ENCODE measurements at regions not wholly inside any gene's neighbourhood (a gene's known extent, or its start where the extent isn't known, plus 50 kb on each side); places are given as distances from the start of the nearest gene placed in this dataset.

DNA sequence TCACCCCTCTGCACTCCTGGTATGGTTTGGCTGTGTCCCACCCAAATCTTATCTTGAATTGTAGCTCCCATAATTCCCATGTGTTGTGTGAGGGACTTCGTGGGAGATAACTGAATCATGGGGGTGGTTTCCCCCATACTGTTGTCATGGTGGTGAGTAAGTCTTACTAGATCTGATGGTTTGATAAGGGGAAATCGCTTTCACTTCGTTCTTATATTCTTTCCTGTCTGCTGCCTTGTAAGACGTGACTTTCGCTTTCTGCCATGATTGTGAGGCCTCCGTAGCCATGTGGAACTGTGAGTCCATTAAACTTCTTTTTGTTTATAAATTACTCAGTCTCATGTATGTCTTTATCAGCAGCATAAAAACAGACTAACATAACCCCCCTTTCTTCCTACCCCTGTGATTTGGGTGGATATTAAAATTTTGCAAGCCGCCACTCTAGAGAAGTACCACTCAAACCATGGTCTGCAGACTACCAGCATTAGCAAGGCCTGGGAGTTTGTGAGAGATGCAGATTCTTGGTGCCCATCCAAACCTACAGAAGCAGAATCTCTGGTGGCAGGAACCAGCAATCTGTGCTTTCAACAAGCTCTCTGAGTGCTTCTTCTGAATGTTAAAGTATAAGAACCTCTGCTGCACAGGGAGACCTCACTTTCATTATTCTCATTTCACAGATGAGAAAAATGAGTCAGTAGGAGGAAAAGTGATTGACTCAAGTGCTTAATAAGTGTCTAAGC, 999.5 kb upstream of the EEF2KMT start:
- DNase-seq, result no peak
- H3K27ac ChIP-seq, result no peak overlapping the region
- TF ChIP-seq, protein P1, sequence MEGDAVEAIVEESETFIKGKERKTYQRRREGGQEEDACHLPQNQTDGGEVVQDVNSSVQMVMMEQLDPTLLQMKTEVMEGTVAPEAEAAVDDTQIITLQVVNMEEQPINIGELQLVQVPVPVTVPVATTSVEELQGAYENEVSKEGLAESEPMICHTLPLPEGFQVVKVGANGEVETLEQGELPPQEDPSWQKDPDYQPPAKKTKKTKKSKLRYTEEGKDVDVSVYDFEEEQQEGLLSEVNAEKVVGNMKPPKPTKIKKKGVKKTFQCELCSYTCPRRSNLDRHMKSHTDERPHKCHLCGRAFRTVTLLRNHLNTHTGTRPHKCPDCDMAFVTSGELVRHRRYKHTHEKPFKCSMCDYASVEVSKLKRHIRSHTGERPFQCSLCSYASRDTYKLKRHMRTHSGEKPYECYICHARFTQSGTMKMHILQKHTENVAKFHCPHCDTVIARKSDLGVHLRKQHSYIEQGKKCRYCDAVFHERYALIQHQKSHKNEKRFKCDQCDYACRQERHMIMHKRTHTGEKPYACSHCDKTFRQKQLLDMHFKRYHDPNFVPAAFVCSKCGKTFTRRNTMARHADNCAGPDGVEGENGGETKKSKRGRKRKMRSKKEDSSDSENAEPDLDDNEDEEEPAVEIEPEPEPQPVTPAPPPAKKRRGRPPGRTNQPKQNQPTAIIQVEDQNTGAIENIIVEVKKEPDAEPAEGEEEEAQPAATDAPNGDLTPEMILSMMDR (IDR thresholded peaks at IDR 0.05), result no peak
- no peak for TF ChIP-seq POLR2A (IDR thresholded peaks at IDR 0.05)
- H3K27me3 ChIP-seq, result no peaks in the 10 kb centered on the region
- no peaks in the 10 kb centered on the region for H3K9me3 ChIP-seq
- no peak overlapping the region for H3K4me3 ChIP-seq
- H3K36me3 ChIP-seq, result no peaks in the 10 kb centered on the region
- H3K4me1 ChIP-seq, result no peaks in the 10 kb centered on the region

DNA sequence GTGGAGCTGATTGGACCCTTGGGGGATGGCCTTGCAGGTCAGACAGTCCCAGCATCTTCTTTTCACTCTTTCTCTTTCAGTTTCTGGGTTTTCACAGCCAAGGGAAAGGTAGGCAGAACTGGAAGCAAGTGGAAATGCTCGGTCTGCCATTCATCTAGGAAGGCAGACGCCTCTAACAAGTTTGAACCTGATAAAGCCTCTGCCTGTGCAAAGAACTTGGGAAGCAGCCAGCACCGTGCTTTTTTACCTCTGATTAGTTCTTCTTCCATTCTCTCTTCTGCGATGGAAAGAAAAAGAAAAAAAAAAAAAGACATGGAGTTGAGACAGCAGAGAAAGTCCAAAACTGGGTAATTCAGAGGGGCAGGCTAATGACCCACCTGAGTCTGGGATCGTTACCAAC, 997.8 kb upstream of the EEF2KMT start:
- TF ChIP-seq POLR2A (IDR thresholded peaks at IDR 0.05), result no peak
- TF ChIP-seq, protein P1 (IDR thresholded peaks at IDR 0.05), result no peak
- H3K4me3 ChIP-seq, result no peak overlapping the region
- H3K4me1 ChIP-seq, result no peaks in the 10 kb centered on the region
- no peaks in the 10 kb centered on the region for H3K27me3 ChIP-seq
- DNase-seq, result no peak
- H3K9me3 ChIP-seq, result no peaks in the 10 kb centered on the region
- H3K36me3 ChIP-seq, result no peaks in the 10 kb centered on the region
- H3K27ac ChIP-seq, result no peak overlapping the region

- no peak for DNase-seq
- Histone ChIP-seq H3K27ac (no peak overlapping the region), H3K4me1 (no peaks in the 10 kb centered on the region), H3K36me3 (no peaks in the 10 kb centered on the region), H3K4me3 (no peak overlapping the region), H3K9me3 (no peaks in the 10 kb centered on the region), H3K27me3 (no peaks in the 10 kb centered on the region)
- TF ChIP-seq, protein P1 (IDR thresholded peaks at IDR 0.05), result no peak
- TF ChIP-seq POLR2A (IDR thresholded peaks at IDR 0.05), result no peak
Measured at GRCh38 chr16:6091021-6091420, 993.4 kb upstream of the EEF2KMT start.

DNA sequence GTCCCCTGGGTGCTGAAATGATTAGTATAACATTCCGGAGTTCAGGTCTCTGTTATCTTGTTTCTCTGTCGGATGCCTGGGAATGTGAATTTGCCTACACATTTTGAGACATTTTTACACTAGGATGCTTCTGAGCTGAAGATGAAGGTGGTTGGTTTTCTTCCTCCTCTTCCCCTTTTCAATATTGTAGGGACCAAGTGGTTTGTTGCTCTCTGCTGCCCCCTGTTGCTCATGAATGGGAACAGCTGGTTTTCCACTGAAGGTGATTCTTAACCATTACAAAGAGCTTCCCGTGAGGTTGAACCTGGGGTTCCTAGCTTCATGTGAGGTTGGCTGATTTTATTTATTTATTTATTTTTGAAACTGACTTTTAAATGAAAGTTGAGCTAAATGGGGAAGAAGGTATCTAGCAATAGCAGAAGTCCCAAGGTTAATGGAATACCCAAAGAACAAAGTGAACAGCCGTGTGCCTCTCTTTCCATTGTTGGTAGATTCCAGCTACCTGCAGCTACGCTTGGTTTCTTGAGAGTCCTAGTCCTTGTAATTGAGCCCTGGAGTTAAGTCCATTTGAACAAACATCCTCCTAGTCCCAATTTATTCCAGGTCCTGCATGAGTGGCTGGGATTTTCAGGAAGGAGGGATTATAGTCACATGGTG, 983.9 kb upstream of the EEF2KMT start:
- Histone ChIP-seq H3K4me3 (no peak overlapping the region), H3K9me3 (no peaks in the 10 kb centered on the region), H3K36me3 (no peaks in the 10 kb centered on the region), H3K4me1 (no peaks in the 10 kb centered on the region), H3K27ac (no peak overlapping the region), H3K27me3 (no peaks in the 10 kb centered on the region)
- DNase-seq, result peak in 1 of 3 donors; percentile 81
- no peak for TF ChIP-seq POLR2A (IDR thresholded peaks at IDR 0.05)
- TF ChIP-seq, protein P1 (IDR thresholded peaks at IDR 0.05), result peak in 5 of 6 experiments; percentile 4 to 62 (median 47)

DNA sequence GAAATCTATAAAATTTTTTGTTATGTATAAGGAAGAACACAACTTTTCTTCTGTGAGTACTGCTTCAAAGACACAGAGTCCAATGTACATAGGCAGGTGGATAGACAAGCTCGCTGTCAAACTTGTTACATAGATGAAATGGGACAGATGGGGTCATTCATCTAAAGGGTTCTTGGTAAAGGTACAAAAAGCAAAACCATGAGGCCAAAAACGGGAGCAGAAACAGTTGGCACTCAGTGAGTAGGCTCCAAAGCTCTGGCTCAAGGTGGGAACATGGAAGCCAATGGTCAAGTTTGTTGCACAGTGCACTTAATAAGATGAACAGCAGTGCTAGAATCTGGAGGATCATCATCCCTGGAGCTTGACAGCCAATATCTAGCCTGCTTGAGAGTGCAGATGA, 979.0 kb upstream of the EEF2KMT start:
- no peaks in the 10 kb centered on the region for H3K27me3 ChIP-seq
- DNase-seq, result no peak
- TF ChIP-seq POLR2A (IDR thresholded peaks at IDR 0.05), result no peak
- TF ChIP-seq, protein P1 (IDR thresholded peaks at IDR 0.05), result no peak
- H3K36me3 ChIP-seq, result no peaks in the 10 kb centered on the region
- no peaks in the 10 kb centered on the region for H3K9me3 ChIP-seq
- no peak overlapping the region for H3K27ac ChIP-seq
- H3K4me1 ChIP-seq, result no peaks in the 10 kb centered on the region
- H3K4me3 ChIP-seq, result no peak overlapping the region
